GM11168 (cell line): ENCODE measurements at regions not wholly inside any gene's neighbourhood (a gene's known extent, or its start where the extent isn't known, plus 50 kb on each side); places are given as distances from the start of the nearest gene placed in this dataset.

ENCODE experiments used
- in situ Hi-C: fragments of 300-500 bp; cut with MboI; formaldehyde crosslinking; loops from one replicate; pipeline ENCODE4 v1.12.0; 2022; ENCODE audit warnings: low sequenced_read_pairs; ENCODE audit not compliant: unreplicated experiment

GRCh38 chr20:4635781-4636180 is 50.5 kb upstream of the PRNP start:
- in situ Hi-C loops, result no loop called here

- in situ Hi-C loops, result no loop called here
Measured at GRCh38 chr20:4635342-4635741, 50.9 kb upstream of the PRNP start.

GRCh38 chr20:4633780-4634179 is 52.5 kb upstream of the PRNP start:
- in situ Hi-C loops, result no loop called here

- in situ Hi-C loops, result no loop called here
Measured at GRCh38 chr20:4633379-4633778, 52.9 kb upstream of the PRNP start.

GRCh38 chr20:4632876-4633275 is 53.4 kb upstream of the PRNP start:
- in situ Hi-C loops, result no loop called here

GRCh38 chr20:4626228-4626627 is 60.0 kb upstream of the PRNP start:
- in situ Hi-C loops, result no loop called here

- in situ Hi-C loops, result no loop called here
Measured at GRCh38 chr20:4625687-4626086, 60.6 kb upstream of the PRNP start.

GRCh38 chr20:4624675-4625336 is 61.5 kb upstream of the PRNP start:
- in situ Hi-C loops, result loop anchor here (25.0 kb wide), 1 partner anchor 337 kb away; no protein-coding TSS in a partner anchor

GRCh38 chr20:4619144-4619543 is 67.1 kb upstream of the PRNP start:
- in situ Hi-C loops, result loop anchor here (25.0 kb wide), 1 partner anchor 343 kb away; no protein-coding TSS in a partner anchor

- in situ Hi-C loops, result loop anchor here (25.0 kb wide), 1 partner anchor 345 kb away; no protein-coding TSS in a partner anchor
Measured at GRCh38 chr20:4617484-4617883, 68.8 kb upstream of the PRNP start.

GRCh38 chr20:4617019-4617418 is 69.2 kb upstream of the PRNP start:
- in situ Hi-C loops, result loop anchor here (25.0 kb wide), 1 partner anchor 345 kb away; no protein-coding TSS in a partner anchor

GRCh38 chr20:4613718-4614620 is 72.3 kb upstream of the PRNP start:
- in situ Hi-C loops, result loop anchor here (25.0 kb wide), 1 partner anchor 348 kb away; no protein-coding TSS in a partner anchor

GRCh38 chr20:4613184-4613583 is 73.1 kb upstream of the PRNP start:
- in situ Hi-C loops, result loop anchor here (25.0 kb wide), 1 partner anchor 349 kb away; no protein-coding TSS in a partner anchor

- in situ Hi-C loops, result loop anchor here (25.0 kb wide), 1 partner anchor 351 kb away; no protein-coding TSS in a partner anchor
Measured at GRCh38 chr20:4610871-4611270, 75.4 kb upstream of the PRNP start.

GRCh38 chr20:4609511-4609910 is 76.7 kb upstream of the PRNP start:
- in situ Hi-C loops, result loop anchor here (5.0 to 25.0 kb wide), 2 partner anchors 108 to 353 kb away; no protein-coding TSS in a partner anchor

- in situ Hi-C loops, result loop anchor here (5.0 to 25.0 kb wide), 2 partner anchors 108 to 353 kb away; no protein-coding TSS in a partner anchor
Measured at GRCh38 chr20:4608861-4609260, 77.4 kb upstream of the PRNP start.

- in situ Hi-C loops, result loop anchor here (5.0 to 25.0 kb wide), 2 partner anchors 110 to 355 kb away; no protein-coding TSS in a partner anchor
Measured at GRCh38 chr20:4607287-4607713, 79.0 kb upstream of the PRNP start.

GRCh38 chr20:4606051-4606450 is 80.2 kb upstream of the PRNP start:
- in situ Hi-C loops, result loop anchor here (5.0 to 25.0 kb wide), 2 partner anchors 111 to 356 kb away; no protein-coding TSS in a partner anchor

GRCh38 chr20:4605166-4605565 is 81.1 kb upstream of the PRNP start:
- in situ Hi-C loops, result loop anchor here (5.0 to 25.0 kb wide), 2 partner anchors 112 to 357 kb away; no protein-coding TSS in a partner anchor

GRCh38 chr20:4604580-4604979 is 81.7 kb upstream of the PRNP start:
- in situ Hi-C loops, result loop anchor here (25.0 kb wide), 1 partner anchor 358 kb away; no protein-coding TSS in a partner anchor
